HG03097 (cell line): ENCODE measurements at regions not wholly inside any gene's neighbourhood (a gene's known extent, or its start where the extent isn't known, plus 50 kb on each side); places are given as distances from the start of the nearest gene placed in this dataset.

Experiments used
- ATAC-seq: cut with Tn5 transposase; IDR thresholded peaks from one replicate; pipeline ENCODE4 v1.9.1; 2021; ENCODE audit not compliant: unreplicated experiment, low FRiP score

DNA sequence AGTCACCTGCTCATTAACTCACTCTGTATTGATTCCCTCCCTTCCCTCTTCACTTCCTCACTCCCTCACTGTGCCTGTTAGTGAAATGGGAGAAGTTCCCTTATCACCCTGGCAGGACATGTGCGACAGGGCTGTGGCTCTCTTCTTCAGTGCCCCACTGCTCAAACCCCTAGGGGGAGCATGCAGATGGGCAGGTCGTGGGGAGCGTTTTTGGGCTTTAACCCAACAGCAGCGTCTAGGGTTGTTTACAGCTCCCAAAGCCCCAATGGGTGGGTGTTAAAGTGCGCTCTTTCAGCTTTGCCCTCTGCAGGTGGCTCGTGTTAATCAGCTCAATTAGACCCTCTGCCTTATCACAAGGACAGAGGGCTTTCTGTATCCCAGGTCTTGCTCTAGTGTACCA is 447.8 kb upstream of the PROK2 start:
- ATAC-seq = no peak

DNA sequence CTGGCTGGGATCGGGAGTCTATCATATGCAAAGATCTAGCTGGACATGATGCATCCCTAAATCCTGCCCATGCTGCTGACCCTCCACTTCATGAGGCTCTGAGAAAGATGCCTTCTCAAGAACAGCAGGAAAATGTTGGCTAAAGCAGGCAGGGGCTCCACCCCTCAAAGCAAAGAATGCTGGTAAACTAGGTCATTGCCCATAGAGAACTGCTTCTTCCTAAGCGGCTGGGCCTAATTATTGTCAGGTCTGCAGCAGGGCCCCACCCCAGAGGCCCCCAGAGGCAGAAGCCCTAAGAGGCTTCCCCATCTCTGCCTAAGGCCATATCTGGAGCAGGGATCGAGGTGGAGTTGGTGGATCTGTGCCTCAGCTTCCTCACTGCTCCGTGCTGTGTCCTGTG is 447.4 kb upstream of the PROK2 start:
- no peak for ATAC-seq

DNA sequence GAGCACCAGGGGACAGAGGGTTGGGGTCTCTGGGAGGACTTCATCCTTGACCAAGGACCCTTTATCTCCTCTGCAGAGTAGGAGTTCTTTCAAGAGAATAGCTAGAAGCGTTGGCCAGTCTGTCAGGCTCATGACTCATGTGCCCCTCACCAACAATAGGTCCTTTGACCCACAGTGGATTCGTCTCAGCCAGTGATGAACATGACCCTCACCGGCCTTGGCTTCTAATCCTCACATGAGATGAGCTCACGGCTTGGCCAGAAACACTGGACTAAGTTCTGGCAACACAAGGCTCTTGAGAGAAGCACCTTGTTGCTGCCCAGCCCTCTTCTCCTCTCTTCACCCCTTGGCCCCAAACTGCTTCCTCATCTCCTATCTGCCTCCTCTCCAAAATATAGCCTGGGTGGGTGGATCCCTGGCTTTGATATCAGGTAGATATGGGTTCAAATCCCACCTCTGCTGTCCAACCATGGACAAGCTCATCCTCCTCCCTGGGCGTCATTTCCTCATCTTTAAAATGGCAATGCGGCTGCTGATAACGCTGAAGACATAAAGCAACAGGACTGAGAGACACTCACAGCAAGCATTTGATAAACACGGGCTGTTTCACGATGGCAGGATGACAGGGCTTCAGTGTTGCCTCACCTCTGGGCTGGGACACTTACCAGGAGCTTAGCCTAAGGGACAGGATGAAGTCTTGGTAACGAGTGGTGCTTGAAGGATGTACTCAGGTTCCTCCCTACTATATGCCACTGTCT is 446.7 kb upstream of the PROK2 start:
- ATAC-seq = no peak

DNA sequence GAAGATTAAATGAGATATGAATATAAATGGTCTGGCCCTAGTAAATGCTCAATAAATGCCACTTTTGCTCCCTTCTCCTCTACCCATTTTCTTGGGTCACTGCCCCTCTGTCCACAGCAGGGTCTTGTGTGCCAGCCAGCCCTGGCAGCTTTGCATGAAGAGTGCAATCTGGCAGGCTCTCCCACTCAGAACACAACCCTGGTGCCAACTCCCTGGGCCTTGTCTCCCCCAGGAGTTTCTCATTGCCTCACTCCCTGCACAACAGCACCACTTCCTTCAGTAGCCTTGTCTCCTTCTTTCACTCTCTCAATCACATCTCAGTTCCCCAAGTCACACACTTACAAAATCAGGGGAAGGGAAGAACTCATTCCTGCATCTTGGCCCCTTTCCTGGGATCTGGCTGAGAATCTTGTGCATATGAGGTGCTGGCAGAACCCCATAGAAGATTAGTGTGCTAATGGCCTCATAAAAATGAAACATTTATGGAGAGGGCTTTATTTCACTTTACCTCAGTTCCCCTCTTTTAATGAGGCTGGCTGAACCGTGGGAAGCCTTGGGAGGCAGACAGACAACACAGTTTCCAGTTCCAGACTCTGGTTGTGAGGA is 445.9 kb upstream of the PROK2 start:
- ATAC-seq = no peak

DNA sequence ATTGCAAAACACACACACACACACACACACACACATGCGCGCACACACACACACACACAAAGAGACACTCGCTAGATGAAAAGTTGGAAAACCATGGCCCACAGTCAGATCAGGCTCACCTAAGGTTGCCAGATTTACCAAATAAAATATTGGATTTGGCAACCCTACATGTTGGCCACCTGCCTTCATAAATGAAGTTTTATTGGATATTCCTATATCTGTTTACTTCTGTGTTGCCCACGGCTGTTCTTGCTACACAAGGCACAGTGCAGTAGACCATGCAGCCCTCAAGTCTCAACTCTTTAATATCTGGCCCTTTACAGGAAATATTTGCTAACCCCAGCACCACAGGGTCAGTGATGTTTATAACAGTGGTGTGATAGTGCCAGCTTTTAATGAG is 445.0 kb upstream of the PROK2 start:
- no peak for ATAC-seq

DNA sequence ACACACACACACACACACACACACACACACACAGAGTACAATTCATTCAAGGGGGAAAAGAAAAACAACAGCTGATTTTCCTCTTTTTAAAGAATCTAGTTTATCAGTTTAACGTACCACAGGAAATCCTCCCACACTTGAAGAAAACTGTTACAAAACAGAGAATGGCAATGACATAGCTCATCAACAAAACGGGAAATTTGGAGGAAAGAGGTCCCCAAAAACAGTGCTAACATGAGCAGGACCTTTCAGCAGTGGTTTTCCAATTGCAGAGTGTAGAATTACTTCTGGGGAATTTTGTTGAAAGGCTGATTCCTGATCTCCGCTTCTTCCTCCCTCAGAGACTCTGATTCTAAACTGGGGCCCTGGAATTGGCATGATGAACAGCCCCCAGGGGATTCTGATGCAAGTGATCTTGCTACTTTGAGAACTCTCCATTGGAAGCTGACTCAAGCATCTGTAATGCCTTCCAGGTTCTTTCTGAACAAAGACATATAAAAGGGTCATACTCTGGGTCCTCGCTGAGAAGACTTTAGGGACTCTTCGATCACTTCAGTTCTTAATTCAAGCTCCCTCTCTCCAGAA is 442.6 kb upstream of the PROK2 start:
- ATAC-seq = no peak

DNA sequence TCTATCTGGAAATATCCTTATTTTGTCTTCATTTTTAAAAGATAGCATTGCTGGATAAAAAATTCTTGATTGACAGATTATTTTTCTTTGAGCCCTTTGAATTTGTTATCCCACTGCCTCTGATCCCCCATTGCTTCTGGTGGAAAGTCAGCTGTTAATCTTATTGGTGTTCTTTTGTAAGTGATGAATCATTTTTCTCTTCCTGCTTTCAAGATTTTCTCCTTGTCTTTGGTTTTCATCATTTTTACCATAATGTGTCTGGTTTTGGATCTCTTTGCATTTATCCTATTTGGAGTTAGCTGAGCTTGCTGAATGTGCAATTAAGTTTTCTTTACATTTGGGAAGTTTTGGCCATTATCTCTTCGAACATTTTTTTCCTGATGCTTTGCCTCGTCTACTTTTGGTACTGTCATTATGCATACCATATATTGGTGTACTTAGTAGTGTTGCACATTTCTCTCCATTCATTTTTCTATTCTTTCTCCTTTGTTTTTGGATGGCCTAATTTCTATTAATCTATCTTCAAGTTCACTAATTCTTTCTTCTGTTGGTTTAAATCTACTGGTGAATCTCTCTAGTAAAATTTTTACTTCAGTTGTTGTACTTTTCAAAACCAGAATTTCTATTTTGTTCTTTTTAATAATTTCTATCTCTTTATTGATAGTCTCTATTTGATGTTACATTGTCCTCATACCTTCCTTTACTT is 440.0 kb upstream of the PROK2 start:
- ATAC-seq = no peak

DNA sequence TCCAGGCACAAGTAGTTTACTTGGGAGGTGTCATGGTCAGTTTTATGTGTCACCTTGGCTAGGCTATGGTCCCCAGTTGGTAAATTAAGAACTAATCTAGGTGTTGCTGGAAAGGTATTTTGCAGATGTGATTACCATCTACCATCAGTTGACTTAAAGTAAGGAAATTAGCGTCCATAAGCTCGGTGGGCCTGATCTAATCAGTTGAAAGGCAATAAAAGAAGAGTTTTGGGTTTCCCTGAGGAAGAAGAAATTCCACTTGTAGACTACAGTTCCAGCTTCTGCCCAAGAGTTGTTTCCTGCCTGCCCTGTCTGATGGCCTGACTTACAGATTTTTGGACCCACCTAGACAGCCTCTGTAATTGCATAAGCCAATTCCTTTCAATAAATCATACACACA is 438.7 kb upstream of the PROK2 start:
- ATAC-seq = no peak

DNA sequence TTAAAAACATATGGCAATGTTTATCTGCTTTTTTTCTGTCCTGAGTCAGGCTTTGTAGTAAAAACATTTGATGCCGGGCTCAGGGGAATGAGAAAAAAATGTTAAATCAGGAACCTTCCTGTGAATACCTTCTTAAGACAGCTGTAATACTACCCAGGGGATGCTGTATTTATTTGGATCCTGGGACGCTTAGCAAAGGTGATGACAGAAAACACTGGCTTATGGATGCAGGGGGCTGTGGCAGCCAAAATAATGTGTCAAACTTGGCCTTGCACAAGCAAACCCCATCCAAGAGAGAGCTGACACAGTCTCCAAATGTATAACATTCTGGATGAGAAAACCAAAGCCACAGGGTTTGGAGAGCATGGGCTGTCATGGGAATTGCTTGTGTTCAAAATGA is 438.2 kb upstream of the PROK2 start:
- no peak for ATAC-seq

DNA sequence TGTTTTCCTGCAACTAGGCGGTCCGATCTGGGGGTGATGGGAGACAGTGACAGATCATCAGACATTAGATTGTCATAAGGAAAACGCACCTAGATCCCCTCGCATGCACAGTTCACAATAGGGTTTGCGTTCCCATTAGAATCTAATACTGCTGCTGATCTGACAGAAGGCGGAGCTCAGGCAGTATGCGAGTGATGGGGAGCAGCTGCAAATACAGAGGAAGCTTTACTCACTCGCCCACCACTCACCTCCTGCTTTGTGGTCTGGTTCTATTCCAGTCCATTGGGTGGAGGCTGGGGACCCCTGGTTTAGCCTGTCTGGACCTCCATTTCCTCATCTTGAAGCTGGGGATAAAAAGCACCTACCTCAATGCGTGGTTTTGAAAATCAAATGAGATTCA is 437.5 kb upstream of the PROK2 start:
- ATAC-seq = no peak

DNA sequence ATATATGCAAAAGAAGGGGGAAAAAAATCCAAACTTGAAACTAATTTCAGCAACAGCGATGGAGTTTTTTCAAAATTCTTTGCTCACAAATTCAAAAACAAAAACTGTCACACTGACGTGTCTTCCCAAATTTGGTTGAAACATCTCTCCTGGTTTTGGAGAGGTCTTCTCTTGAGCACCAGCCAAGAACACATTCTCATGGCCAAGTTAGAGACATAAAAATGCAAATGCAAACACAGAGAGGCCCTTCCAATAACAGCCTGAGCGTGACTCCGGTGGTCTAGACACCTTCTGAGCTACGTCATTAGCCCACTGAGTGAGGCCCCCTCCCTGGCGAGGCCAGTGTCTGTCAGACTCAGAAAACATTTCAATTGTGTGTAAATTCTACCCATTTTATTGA is 436.0 kb upstream of the PROK2 start:
- no peak for ATAC-seq

DNA sequence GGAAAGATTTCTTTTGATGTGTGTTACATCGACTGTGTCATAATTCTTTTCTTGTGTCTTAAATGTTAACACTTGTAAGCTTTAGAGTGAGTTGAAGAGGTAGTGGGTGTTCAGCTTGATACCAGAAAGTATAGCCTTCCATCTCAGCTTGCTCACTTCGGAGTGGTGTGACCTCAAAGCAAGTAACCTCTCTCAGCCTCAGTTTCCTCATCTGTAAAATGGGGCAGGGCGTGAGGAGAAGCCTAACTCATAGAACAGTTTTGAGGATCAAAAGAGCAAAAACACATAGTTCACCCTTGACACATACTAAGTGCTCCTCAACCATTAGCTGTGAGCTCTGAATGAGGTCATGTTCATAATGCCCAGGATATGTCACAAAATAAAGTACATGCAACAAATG is 434.8 kb upstream of the PROK2 start:
- no peak for ATAC-seq

DNA sequence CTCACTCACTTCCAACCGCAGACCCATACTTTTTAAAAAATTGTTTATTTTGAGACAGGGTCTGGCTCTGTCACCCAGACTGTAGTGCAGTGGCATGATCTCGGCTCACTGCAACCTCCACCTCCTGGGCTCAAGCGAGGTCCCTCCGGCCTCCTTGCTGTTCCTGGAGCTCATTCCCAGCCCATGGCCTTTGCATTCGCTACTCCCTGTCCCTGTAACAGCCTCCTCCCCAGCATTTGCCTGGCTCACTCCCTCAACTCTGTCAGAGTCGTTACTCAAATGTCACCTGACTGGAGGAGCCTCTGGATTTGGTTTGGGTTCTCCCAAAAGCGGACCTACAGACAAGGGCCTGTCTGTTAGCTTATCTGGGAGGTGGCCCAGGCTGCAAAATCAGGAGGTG is 432.6 kb upstream of the PROK2 start:
- no peak for ATAC-seq

DNA sequence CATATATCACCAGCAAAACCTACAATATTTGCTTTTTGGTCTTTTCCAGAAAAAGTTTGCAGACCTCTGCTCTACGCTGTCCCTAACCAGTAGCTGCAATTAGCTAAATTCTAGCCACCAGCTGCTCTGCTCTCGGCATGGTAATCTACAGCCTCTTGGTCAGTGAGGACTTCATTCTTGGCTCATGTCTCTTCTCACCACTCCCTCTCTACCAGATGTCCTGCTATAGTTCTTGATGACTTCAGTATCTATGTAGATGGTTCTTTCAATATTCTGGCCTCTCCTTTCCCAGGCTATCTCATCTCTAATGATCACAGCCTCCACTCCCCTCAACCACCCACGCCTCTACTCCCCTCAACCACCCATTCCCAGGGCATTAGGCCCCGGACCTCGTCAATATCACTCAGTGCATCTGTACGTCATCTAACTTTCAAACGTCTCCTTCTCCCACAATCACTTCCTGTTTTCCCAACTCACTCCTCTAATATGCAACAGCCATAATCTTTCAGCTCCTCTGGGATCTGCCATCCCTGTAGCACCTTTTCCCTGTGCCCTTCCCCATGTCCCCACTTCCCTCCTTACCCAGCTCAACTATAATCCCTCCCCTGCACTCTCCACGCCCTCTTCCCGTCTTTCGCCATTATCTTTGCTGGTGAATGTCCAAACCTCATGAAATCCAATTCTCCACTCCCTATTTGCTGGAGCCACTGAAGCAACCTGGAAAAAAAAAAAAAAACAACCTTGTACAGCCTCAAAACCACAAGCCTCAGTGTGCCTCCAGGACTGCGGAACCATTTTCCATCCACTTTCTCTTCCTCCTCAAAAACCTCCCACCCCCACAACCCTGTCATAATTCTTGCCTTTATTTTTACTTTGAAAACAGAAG is 429.4 kb upstream of the PROK2 start:
- ATAC-seq = no peak

DNA sequence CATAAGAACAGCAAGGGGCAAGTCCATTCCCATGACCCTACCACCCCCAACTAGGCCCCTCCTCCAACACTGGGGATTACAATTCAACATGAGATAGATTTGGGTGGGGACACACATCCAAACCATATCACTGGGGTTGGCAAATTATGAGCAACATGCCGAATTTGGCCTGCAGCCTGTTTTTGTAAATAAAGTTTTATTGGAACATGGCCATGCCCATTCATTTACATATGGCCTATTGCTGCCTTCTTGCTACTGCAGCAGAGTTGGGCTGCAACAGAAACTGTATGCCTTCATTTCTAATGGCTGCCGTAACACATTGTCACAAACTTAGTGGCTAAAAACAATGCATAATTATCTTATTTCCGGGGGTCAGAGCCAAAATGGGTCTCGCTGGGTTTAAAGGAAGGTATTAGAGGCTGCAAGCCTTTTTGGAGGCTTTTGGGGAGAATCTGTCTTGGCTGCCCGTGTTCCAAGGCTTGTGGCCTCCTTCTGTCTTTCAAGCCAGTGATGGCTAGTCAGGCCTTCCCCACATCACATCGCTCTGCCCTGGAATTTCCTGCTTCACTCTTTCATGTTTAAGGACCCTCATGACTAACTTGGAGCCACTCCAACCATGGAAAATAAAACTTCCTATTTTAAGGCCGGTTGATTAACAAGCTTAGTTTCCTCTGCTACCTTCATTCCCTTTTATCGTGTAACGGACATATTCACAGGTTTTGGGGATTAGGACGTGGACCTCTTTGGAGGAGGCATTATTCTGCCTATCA is 428.5 kb upstream of the PROK2 start:
- no peak for ATAC-seq

DNA sequence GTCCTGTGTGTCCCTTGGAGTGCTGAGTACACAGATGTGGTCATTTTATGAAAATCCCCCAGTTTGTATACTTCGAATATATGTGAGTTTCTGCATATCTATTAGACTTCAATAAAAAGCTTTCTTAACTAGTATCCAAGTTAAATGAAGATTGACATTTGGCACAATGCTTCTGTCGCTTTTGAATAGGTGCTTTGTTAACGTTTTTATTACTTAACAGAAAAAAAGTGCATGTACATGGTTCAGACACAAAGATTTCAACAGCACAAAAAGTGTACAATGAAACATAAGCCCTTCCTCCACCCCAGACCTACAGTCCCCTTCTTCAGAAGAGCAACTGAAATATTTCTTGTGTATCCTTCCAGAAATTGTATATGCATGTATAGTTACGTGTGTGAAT is 427.4 kb upstream of the PROK2 start:
- ATAC-seq = no peak

DNA sequence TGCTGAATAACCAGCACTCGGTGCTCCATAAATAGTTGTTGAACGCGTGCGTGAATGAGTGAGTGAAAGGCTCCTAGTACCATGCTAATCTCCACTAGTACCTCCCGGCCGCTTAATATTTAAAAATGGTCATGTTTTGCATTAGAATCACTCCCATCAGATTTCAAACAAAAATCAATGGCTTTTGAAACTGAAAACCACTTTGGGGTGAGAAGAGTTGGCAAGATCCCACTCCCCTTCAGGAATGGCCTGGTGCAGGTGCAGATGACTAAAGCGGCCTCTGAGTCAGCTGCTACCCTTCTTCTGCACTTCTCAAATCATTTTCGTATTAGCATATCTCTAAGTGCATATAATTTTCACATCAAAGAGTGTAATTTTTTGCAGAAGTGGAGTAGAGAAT is 425.3 kb upstream of the PROK2 start:
- no peak for ATAC-seq

DNA sequence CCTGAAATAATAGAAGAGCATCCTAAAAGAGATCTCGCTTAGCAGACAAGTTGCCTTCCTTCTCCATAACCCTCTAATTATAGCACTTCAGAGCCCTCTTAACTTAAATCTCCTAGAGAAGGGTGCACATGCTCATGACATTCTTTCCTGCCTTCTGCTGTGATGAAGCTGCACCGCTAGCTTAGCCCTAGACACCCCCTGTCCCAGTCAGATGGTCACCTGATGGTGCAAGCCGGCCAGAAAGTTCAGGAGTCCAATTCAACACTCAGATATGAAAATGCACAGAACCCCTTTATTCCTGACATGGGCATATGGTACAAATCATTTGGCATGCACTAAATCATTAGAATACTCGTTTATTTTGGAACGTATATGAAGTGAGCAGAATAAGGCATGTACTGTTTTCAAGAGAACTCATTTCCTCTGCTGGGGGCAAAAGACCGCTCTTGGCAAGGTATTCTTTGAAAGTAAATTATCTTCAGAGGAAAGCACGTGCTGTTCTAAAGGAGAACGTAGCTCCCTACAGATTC is 420.4 kb upstream of the PROK2 start:
- ATAC-seq = no peak

DNA sequence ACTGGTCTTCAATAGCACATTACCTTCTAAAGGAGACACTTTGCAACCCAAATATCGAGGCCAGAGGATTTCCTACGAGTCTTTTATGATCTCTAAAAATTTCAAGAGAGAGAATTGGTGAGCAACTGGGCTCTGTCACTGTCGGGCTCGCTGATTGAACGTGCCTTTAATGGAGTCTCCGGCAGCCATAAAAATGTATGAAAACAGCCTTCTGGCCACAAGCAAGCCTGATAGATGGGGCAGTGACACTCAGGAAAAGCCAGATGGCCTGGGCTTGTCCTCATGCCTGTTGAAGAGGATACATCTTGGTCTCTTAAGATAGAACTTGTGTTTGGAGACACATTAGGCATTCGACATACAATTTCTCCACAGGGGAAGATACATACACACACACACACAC is 419.5 kb upstream of the PROK2 start:
- ATAC-seq = no peak
